Tibial artery (tissue), 4 donors: ENCODE measurements at regions not wholly inside any gene's neighbourhood (a gene's known extent, or its start where the extent isn't known, plus 50 kb on each side); places are given as distances from the start of the nearest gene placed in this dataset.

Source experiments
- DNase-seq, 2 donors: peaks; one replicate each; pipeline ENCODE4 v3.0.0-alpha.2; 2019
- H3K27ac ChIP-seq, 2 donors: fragments of 200-600 bp; sonication (generic) in 1 of 2; 1 replicate in 1 of 2; 2 replicates in 1 of 2; pipeline ENCODE4 v1.5.1; 2018 to 2019; ENCODE audit warnings: mild to moderate bottlenecking in 1 of 2
- H3K27me3 ChIP-seq, 2 donors: fragments of 200-600 bp; sonication (generic) in 1 of 2; one replicate each; pipeline versions ENCODE4 v1.5.1 to v1.6.0; 2016 to 2019
- H3K36me3 ChIP-seq, 3 donors: fragments of 200-600 bp; sonication (generic) in 2 of 3; one replicate each; pipeline ENCODE4 v1.5.1; 2016 to 2019; ENCODE audit warnings: mild to moderate bottlenecking in 2 of 3
- H3K4me1 ChIP-seq, 4 donors: fragments of 200-600 bp; sonication (generic) in 2 of 4; 1 replicate in 3 of 4; 2 replicates in 1 of 4; pipeline ENCODE4 v1.5.1; 2016 to 2019
- H3K4me3 ChIP-seq, 2 donors: fragments of 200-600 bp; sonication (generic) in 1 of 2; 1 replicate in 1 of 2; 2 replicates in 1 of 2; pipeline ENCODE4 v1.5.1; 2018 to 2019; ENCODE audit warnings: mild to moderate bottlenecking in 2 of 2
- H3K9me3 ChIP-seq, 3 donors: fragments of 200-600 bp; sonication (generic) in 1 of 3; one replicate each; pipeline ENCODE4 v1.5.1; 2016 to 2019
- CTCF ChIP-seq, 2 experiments: fragments of 200-600 bp in 1 of 2; fragments of 450-650 bp in 1 of 2; IDR thresholded peaks; one replicate each; pipeline ENCODE4 v1.5.1; 2017 to 2019; ENCODE audit warnings: antibody characterized with exemption in 2 of 2, mild to moderate bottlenecking in 1 of 2, moderate library complexity in 1 of 2
- intact Hi-C: fragments of 100-400 bp; cut with DNase I; formaldehyde crosslinking; loops from one replicate; pipeline ENCODE4 v1.15.0; 2023; ENCODE audit warnings: low total_unique reads

- no peaks in the 10 kb centered on the region for H3K36me3 ChIP-seq
- intact Hi-C loops = no loop called here
- no peak overlapping the region for H3K4me3 ChIP-seq
- TF ChIP-seq CTCF (IDR thresholded peaks at IDR 0.05) = no peak
- DNase-seq = no peak
- no peaks in the 10 kb centered on the region for H3K27me3 ChIP-seq
- peaks cover 0 to 4% (median 1%) of the 10 kb centered on the region in 3 donors for H3K9me3 ChIP-seq
- no peaks in the 10 kb centered on the region for H3K4me1 ChIP-seq
- no peak overlapping the region for H3K27ac ChIP-seq
Observed at GRCh38 chr16:7182510-7183109, 150.0 kb upstream of the RBFOX1 start.

GRCh38 chr16:7177875-7178274 lies 154.8 kb upstream of the RBFOX1 start:
- Histone ChIP-seq H3K27ac (no peak overlapping the region), H3K9me3 (peaks cover 0 to 4% (median 3%) of the 10 kb centered on the region in 3 donors), H3K36me3 (no peaks in the 10 kb centered on the region), H3K27me3 (no peaks in the 10 kb centered on the region), H3K4me3 (no peak overlapping the region), H3K4me1 (no peaks in the 10 kb centered on the region)
- intact Hi-C loops = no loop called here
- no peak for TF ChIP-seq CTCF (IDR thresholded peaks at IDR 0.05)
- DNase-seq = no peak

GRCh38 chr16:7171151-7171550 lies 161.5 kb upstream of the RBFOX1 start:
- no peak for TF ChIP-seq CTCF (IDR thresholded peaks at IDR 0.05)
- no peaks in the 10 kb centered on the region for H3K4me1 ChIP-seq
- intact Hi-C loops = no loop called here
- no peak overlapping the region for H3K27ac ChIP-seq
- peaks cover 0 to 7% (median 0%) of the 10 kb centered on the region in 3 donors for H3K9me3 ChIP-seq
- DNase-seq = no peak
- no peaks in the 10 kb centered on the region for H3K36me3 ChIP-seq
- no peak overlapping the region for H3K4me3 ChIP-seq
- no peaks in the 10 kb centered on the region for H3K27me3 ChIP-seq

- H3K9me3 ChIP-seq = peaks cover 0 to 7% (median 0%) of the 10 kb centered on the region in 3 donors
- no peak overlapping the region for H3K27ac ChIP-seq
- H3K27me3 ChIP-seq = no peaks in the 10 kb centered on the region
- DNase-seq = no peak
- H3K4me3 ChIP-seq = no peak overlapping the region
- no peaks in the 10 kb centered on the region for H3K36me3 ChIP-seq
- TF ChIP-seq CTCF (IDR thresholded peaks at IDR 0.05) = no peak
- H3K4me1 ChIP-seq = no peaks in the 10 kb centered on the region
- intact Hi-C loops = no loop called here
Observed at GRCh38 chr16:7167626-7168025, 165.0 kb upstream of the RBFOX1 start.

- no peaks in the 10 kb centered on the region for H3K4me1 ChIP-seq
- H3K27ac ChIP-seq = no peak overlapping the region
- no peak overlapping the region for H3K4me3 ChIP-seq
- no peak for DNase-seq
- H3K9me3 ChIP-seq = no peaks in the 10 kb centered on the region
- H3K27me3 ChIP-seq = no peaks in the 10 kb centered on the region
- intact Hi-C loops = no loop called here
- H3K36me3 ChIP-seq = no peaks in the 10 kb centered on the region
- no peak for TF ChIP-seq CTCF (IDR thresholded peaks at IDR 0.05)
Observed at GRCh38 chr16:7161891-7162290, 170.8 kb upstream of the RBFOX1 start.

- DNase-seq = no peak
- Histone ChIP-seq H3K4me3 (no peak overlapping the region), H3K27ac (no peak overlapping the region), H3K27me3 (no peaks in the 10 kb centered on the region), H3K4me1 (no peaks in the 10 kb centered on the region), H3K36me3 (no peaks in the 10 kb centered on the region), H3K9me3 (no peaks in the 10 kb centered on the region)
- no peak for TF ChIP-seq CTCF (IDR thresholded peaks at IDR 0.05)
- intact Hi-C loops = no loop called here
Observed at GRCh38 chr16:7160093-7160492, 172.6 kb upstream of the RBFOX1 start.
